ENCODE measurements at regions not wholly inside any gene's neighbourhood (a gene's known extent, or its start where the extent isn't known, plus 50 kb on each side); places are given as distances from the start of the nearest gene placed in this dataset.

GRCh38 chr11:45092404-45092785, 54.0 kb upstream of the PRDM11 start:
- no peak for DNase-seq

- DNase-seq: peak; percentile 18 to 32
These were observed 53.3 kb upstream of the PRDM11 start for GRCh38 chr11:45092901-45093760.

GRCh38 chr11:45093761-45094455, 52.5 kb upstream of the PRDM11 start:
- no peak for DNase-seq

GRCh38 chr11:45094958-45095690, 51.3 kb upstream of the PRDM11 start:
- no peak for DNase-seq

- DNase-seq: peak in 1 of 2 donors; percentile 3
These were observed 50.8 kb upstream of the PRDM11 start for GRCh38 chr11:45095691-45096010.

- peak in 1 of 2 donors; percentile 14 for DNase-seq
These were observed 49.8 kb upstream of the PRDM11 start for GRCh38 chr11:45096636-45097035.
